ENCODE measurements at regions not wholly inside any gene's neighbourhood (a gene's known extent, or its start where the extent isn't known, plus 50 kb on each side); places are given as distances from the start of the nearest gene placed in this dataset.
A peak's percentile ranks its signal among the peaks of the same experiment; 100 is the strongest.

DNA sequence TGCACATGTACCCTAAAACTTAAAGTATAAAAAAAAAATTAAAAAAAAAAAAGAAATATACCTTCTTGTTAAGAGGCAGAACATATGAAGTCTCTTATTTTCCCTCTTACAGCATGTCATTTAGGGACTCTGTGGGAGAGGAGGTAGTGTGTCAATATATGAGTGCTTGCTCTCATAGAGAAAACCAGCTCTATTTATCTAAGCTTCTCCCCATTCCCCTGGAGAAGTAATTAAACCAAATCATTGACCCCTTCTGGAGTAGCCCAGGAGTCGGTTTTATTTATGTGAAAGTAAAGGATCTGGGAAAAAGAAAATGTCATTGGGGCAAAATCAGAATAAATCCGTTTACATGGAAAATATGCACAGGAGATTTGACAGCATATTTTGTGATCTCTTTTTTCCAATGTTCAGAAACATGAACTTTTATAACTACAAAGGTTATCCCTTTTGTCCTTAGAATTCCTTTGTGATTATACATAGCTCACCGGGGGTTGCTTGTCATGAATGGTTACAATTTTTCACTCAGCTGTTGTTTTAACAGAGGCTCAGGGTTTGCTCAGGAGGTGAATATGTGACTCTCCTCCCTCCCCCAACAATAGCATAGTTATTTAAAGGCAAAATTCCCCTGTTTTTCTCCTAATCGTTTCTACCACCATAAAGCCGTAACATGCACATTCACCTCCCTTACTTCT, 114.5 kb upstream of the C1orf21 start:
- no peak overlapping the region for H3K27ac ChIP-seq
- no peaks in the 10 kb centered on the region for H3K36me3 ChIP-seq
- no peak for ATAC-seq (ENCODE audit: low FRiP score in 2 of 2)
- H3K27me3 ChIP-seq: no peaks in the 10 kb centered on the region
- no peak for TF ChIP-seq EP300 (IDR thresholded peaks at IDR 0.05)
- TF ChIP-seq POLR2AphosphoS5 (IDR thresholded peaks at IDR 0.05): no peak
- TF ChIP-seq, protein P1, sequence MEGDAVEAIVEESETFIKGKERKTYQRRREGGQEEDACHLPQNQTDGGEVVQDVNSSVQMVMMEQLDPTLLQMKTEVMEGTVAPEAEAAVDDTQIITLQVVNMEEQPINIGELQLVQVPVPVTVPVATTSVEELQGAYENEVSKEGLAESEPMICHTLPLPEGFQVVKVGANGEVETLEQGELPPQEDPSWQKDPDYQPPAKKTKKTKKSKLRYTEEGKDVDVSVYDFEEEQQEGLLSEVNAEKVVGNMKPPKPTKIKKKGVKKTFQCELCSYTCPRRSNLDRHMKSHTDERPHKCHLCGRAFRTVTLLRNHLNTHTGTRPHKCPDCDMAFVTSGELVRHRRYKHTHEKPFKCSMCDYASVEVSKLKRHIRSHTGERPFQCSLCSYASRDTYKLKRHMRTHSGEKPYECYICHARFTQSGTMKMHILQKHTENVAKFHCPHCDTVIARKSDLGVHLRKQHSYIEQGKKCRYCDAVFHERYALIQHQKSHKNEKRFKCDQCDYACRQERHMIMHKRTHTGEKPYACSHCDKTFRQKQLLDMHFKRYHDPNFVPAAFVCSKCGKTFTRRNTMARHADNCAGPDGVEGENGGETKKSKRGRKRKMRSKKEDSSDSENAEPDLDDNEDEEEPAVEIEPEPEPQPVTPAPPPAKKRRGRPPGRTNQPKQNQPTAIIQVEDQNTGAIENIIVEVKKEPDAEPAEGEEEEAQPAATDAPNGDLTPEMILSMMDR (IDR thresholded peaks at IDR 0.05): no peak
- no peak for TF ChIP-seq POLR2A (IDR thresholded peaks at IDR 0.05)
- no peak for DNase-seq
- no peak overlapping the region for H3K4me3 ChIP-seq
- H3K4me1 ChIP-seq: no peaks in the 10 kb centered on the region
- 71 to 73% methylated on average over 5 of the region's 5 CpGs for WGBS, 2 donors
- no peaks in the 10 kb centered on the region for H3K9me3 ChIP-seq

DNA sequence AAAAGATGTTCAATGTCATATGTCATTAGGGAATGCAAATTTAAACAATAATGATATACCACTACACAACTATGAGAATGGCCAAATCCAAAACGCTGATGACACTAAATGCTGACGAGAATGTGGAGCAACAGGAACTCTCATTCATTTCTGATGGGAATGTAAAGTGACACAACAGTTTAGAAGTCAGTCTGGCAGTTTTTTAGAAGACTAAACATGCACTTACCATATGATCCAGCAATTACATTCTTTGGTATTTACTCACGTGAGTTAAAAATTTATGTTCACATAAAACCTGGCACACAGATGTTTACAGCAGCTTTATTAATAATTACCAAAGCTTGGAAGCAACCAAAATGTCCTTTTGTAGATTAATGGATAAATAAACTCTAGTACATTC, 110.4 kb upstream of the C1orf21 start:
- Histone ChIP-seq H3K36me3 (no peaks in the 10 kb centered on the region), H3K4me1 (no peaks in the 10 kb centered on the region), H3K4me3 (no peak overlapping the region), H3K27me3 (no peaks in the 10 kb centered on the region), H3K27ac (no peak overlapping the region), H3K9me3 (no peaks in the 10 kb centered on the region)
- 85 to 86% methylated on average over 3 of the region's 3 CpGs for WGBS, 2 donors
- no peak for TF ChIP-seq POLR2A (IDR thresholded peaks at IDR 0.05)
- no peak for TF ChIP-seq POLR2AphosphoS5 (IDR thresholded peaks at IDR 0.05)
- TF ChIP-seq, protein P1 (IDR thresholded peaks at IDR 0.05): no peak
- TF ChIP-seq EP300 (IDR thresholded peaks at IDR 0.05): no peak
- DNase-seq (no peak), ATAC-seq (ENCODE audit: low FRiP score in 2 of 2) (no peak)

DNA sequence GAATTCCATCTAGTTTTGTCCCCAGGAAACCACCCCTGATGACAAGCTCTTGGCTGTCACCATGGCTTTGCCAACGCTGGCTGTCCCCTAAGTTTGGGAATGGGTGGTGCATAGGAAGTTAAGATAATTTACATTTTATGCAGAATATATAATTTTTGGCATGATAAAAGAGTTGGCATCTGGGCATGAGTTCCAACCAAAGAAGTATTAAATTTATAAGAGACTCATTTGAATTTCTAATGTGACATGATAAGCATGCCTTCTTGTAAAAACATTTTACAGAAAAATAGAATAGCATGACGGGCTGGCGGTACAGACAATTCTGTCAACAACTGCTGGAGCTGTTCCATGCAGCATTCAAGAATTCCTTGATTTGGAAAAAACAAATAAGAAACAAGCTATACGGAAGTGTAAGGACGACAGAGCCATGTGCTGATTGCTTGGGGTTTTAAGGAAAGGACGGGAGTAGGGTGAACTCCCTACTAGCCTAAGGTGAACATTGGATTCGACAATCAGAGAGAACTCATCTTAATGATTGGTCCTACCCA, 106.8 kb upstream of the C1orf21 start:
- Histone ChIP-seq H3K9me3 (no peaks in the 10 kb centered on the region), H3K27me3 (no peaks in the 10 kb centered on the region), H3K4me3 (no peak overlapping the region), H3K36me3 (no peaks in the 10 kb centered on the region), H3K27ac (no peak overlapping the region), H3K4me1 (peaks cover 4 to 7% (median 5%) of the 10 kb centered on the region in 4 donors)
- ATAC-seq (ENCODE audit: low FRiP score in 2 of 2): no peak
- WGBS, 2 donors: 88 to 92% methylated on average over 7 of the region's 7 CpGs
- TF ChIP-seq POLR2AphosphoS5 (IDR thresholded peaks at IDR 0.05) (no peak), POLR2A (IDR thresholded peaks at IDR 0.05) (no peak), EP300 (IDR thresholded peaks at IDR 0.05) (no peak)
- TF ChIP-seq, protein P1 (IDR thresholded peaks at IDR 0.05): no peak
- no peak for DNase-seq

DNA sequence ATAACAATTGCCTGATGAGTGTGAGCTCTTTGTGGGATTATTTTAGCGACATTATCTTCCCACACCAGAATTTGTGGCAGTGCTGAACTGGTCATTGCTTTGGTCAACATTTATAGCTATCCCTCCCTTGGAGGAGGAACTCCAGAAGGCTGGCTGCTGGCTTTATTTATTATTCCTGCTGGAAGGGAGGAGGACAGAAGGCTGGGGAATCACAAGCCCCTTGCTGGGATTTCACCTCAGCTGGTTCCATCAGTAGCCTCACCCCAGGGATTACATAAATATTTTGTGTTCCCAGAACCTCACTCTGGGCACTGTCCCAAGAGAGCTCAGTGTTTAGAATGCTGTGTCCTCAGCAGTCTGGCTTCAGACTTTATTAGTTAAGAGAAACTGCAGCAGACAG, 102.8 kb upstream of the C1orf21 start:
- Histone ChIP-seq H3K9me3 (no peaks in the 10 kb centered on the region), H3K27ac (peak overlapping the region in 2 of 4 donors; percentile 37 to 58), H3K27me3 (no peaks in the 10 kb centered on the region), H3K4me1 (peaks cover 4 to 7% (median 5%) of the 10 kb centered on the region in 4 donors), H3K4me3 (no peak overlapping the region), H3K36me3 (no peaks in the 10 kb centered on the region)
- ATAC-seq (ENCODE audit: low FRiP score in 2 of 2) (no peak), DNase-seq (peak in 1 of 2 donors; percentile 27)
- 25 to 54% methylated on average over 1 of the region's 1 CpG for WGBS, 2 donors
- no peak for TF ChIP-seq POLR2A (IDR thresholded peaks at IDR 0.05)
- TF ChIP-seq, protein P1 (IDR thresholded peaks at IDR 0.05): no peak
- TF ChIP-seq EP300 (IDR thresholded peaks at IDR 0.05): peak in 1 of 4 donors; percentile 13
- TF ChIP-seq POLR2AphosphoS5 (IDR thresholded peaks at IDR 0.05): peak in 1 of 2 donors; percentile 42

DNA sequence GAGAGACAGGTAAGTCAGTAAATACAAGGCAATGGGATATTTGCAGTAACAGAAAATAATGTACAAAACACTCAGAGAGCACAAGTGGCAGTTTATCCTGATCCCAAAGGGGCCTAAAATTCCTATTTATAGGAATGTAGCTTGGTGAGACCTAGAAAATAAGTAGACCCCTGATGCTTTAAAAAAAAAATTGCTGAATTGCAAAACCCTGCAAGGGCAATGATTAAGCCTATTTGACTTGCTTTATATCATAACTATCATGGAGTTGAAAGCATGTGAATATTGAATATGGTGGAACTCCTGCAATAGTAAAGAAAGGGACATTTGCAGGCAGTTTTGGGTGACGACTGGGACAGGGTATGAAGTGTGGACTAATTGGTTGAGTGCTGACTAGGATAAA, 101.9 kb upstream of the C1orf21 start:
- H3K27ac ChIP-seq: no peak overlapping the region
- TF ChIP-seq EP300 (IDR thresholded peaks at IDR 0.05): no peak
- TF ChIP-seq, protein P1 (IDR thresholded peaks at IDR 0.05): no peak
- TF ChIP-seq POLR2A (IDR thresholded peaks at IDR 0.05): no peak
- no peak for TF ChIP-seq POLR2AphosphoS5 (IDR thresholded peaks at IDR 0.05)
- H3K36me3 ChIP-seq: no peaks in the 10 kb centered on the region
- ATAC-seq (ENCODE audit: low FRiP score in 2 of 2) (no peak), DNase-seq (no peak)
- 83 to 88% methylated on average over 1 of the region's 1 CpG for WGBS, 2 donors
- H3K4me1 ChIP-seq: peaks cover 4 to 7% (median 5%) of the 10 kb centered on the region in 4 donors
- H3K27me3 ChIP-seq: no peaks in the 10 kb centered on the region
- no peak overlapping the region for H3K4me3 ChIP-seq
- H3K9me3 ChIP-seq: no peaks in the 10 kb centered on the region

Data from upper lobe of left lung (tissue), 6 donors.